Osteoblast (primary cell): ENCODE measurements at regions not wholly inside any gene's neighbourhood (a gene's known extent, or its start where the extent isn't known, plus 50 kb on each side); places are given as distances from the start of the nearest gene placed in this dataset.

Source experiments
- DNase-seq: peaks from one replicate; pipeline ENCODE4 v3.0.0; 2011; ENCODE audit warnings: low spot score, mixed read lengths; ENCODE audit not compliant: insufficient read length; ENCODE audit errors: missing footprints
- H2AFZ ChIP-seq: 2 replicates; pipeline ENCODE4 v1.6.0; 2011; ENCODE audit warnings: mild to moderate bottlenecking, low read length
- H3K27ac ChIP-seq: 2 replicates; pipeline ENCODE4 v1.5.1; 2011; ENCODE audit warnings: mild to moderate bottlenecking, low read depth, low read length, moderate library complexity
- H3K27me3 ChIP-seq: 2 replicates; pipeline ENCODE4 v1.6.0; 2012; ENCODE audit warnings: mild to moderate bottlenecking, control low read depth, inconsistent platforms, low read length, moderate library complexity; ENCODE audit not compliant: insufficient read depth
- H3K36me3 ChIP-seq: 2 replicates; pipeline ENCODE4 v1.5.1; 2011; ENCODE audit warnings: mild to moderate bottlenecking, low read length, control low read depth, moderate library complexity; ENCODE audit not compliant: insufficient read depth
- H3K4me1 ChIP-seq: 2 replicates; pipeline ENCODE4 v1.5.1; 2011; ENCODE audit warnings: mild to moderate bottlenecking, low read length, control low read depth, moderate library complexity; ENCODE audit not compliant: insufficient read depth
- H3K4me2 ChIP-seq: 2 replicates; pipeline ENCODE4 v1.6.0; 2011; ENCODE audit warnings: mild to moderate bottlenecking, low read length; ENCODE audit not compliant: insufficient read depth
- H3K4me3 ChIP-seq: fragments of 200-600 bp; sonication (generic); 3 replicates; pipeline ENCODE4 v1.5.1; 2012; ENCODE audit warnings: mild to moderate bottlenecking, low read length, inconsistent platforms; ENCODE audit not compliant: insufficient read depth
- H3K79me2 ChIP-seq: 2 replicates; pipeline ENCODE4 v1.6.0; 2012; ENCODE audit warnings: mild to moderate bottlenecking, low read length, control low read depth, inconsistent platforms; ENCODE audit not compliant: insufficient read depth
- H3K9me3 ChIP-seq: 2 replicates; pipeline ENCODE4 v1.5.1; 2011; ENCODE audit warnings: low read depth, low read length, control low read depth
- H4K20me1 ChIP-seq: 2 replicates; pipeline ENCODE4 v1.6.0; 2012; ENCODE audit warnings: mild to moderate bottlenecking, low read length, control low read depth; ENCODE audit not compliant: insufficient read depth
- TF ChIP-seq, protein P1 (sequence below): IDR thresholded peaks from 2 replicates; pipeline ENCODE4 v1.5.1; 2011; ENCODE audit warnings: mild to moderate bottlenecking, low read depth, low read length, moderate library complexity; ENCODE audit errors: extremely low read depth

DNA sequence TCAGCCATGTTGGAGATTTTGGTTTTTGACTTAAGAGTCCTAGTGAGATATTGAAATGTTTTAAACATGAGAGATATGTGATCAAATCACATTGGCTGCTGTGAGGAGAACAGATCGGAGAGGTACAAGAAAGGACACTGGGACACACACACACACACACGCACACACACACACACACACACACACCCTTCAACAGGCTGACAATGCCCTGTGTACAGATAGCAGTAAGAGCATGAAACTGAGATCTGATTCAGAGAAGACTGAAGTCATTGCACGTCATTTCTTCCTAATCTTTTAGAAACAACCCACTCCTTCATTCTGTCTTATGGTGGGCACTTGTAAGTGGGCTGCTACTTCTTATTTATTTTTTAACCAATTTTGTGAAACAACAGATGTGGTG is 200.5 kb upstream of the E2F8 start:
- Histone ChIP-seq H3K9me3 (no peaks in the 10 kb centered on the region), H3K4me3 (no peak overlapping the region), H2AFZ (no peak overlapping the region), H4K20me1 (peaks cover 3% of the 10 kb centered on the region), H3K27ac (no peak overlapping the region), H3K27me3 (no peaks in the 10 kb centered on the region), H3K79me2 (no peaks in the 10 kb centered on the region), H3K4me1 (peaks cover 34% of the 10 kb centered on the region), H3K36me3 (no peaks in the 10 kb centered on the region), H3K4me2 (no peak overlapping the region)
- TF ChIP-seq, protein P1, sequence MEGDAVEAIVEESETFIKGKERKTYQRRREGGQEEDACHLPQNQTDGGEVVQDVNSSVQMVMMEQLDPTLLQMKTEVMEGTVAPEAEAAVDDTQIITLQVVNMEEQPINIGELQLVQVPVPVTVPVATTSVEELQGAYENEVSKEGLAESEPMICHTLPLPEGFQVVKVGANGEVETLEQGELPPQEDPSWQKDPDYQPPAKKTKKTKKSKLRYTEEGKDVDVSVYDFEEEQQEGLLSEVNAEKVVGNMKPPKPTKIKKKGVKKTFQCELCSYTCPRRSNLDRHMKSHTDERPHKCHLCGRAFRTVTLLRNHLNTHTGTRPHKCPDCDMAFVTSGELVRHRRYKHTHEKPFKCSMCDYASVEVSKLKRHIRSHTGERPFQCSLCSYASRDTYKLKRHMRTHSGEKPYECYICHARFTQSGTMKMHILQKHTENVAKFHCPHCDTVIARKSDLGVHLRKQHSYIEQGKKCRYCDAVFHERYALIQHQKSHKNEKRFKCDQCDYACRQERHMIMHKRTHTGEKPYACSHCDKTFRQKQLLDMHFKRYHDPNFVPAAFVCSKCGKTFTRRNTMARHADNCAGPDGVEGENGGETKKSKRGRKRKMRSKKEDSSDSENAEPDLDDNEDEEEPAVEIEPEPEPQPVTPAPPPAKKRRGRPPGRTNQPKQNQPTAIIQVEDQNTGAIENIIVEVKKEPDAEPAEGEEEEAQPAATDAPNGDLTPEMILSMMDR: no peak
- DNase-seq: no peak

- Histone ChIP-seq H4K20me1 (peaks cover 3% of the 10 kb centered on the region), H2AFZ (no peak overlapping the region), H3K79me2 (no peaks in the 10 kb centered on the region), H3K4me1 (peaks cover 46% of the 10 kb centered on the region), H3K4me3 (no peak overlapping the region), H3K4me2 (peak overlapping the region; percentile 58), H3K27ac (no peak overlapping the region), H3K36me3 (no peaks in the 10 kb centered on the region), H3K9me3 (no peaks in the 10 kb centered on the region), H3K27me3 (no peaks in the 10 kb centered on the region)
- DNase-seq: peak; percentile 86
- TF ChIP-seq, protein P1: no peak
Measured at GRCh38 chr11:19437760-19438159, 197.0 kb upstream of the E2F8 start.

GRCh38 chr11:19436932-19437331 is 196.2 kb upstream of the E2F8 start:
- Histone ChIP-seq H3K4me2 (no peak overlapping the region), H3K27me3 (no peaks in the 10 kb centered on the region), H3K27ac (no peak overlapping the region), H3K36me3 (no peaks in the 10 kb centered on the region), H3K9me3 (no peaks in the 10 kb centered on the region), H2AFZ (no peak overlapping the region), H3K4me3 (no peak overlapping the region), H4K20me1 (no peaks in the 10 kb centered on the region), H3K79me2 (no peaks in the 10 kb centered on the region), H3K4me1 (peaks cover 46% of the 10 kb centered on the region)
- no peak for DNase-seq
- TF ChIP-seq, protein P1: no peak

GRCh38 chr11:19435306-19435989 is 194.7 kb upstream of the E2F8 start:
- Histone ChIP-seq H3K4me3 (no peak overlapping the region), H3K79me2 (no peaks in the 10 kb centered on the region), H3K27ac (no peak overlapping the region), H3K9me3 (no peaks in the 10 kb centered on the region), H4K20me1 (no peaks in the 10 kb centered on the region), H3K4me2 (no peak overlapping the region), H3K27me3 (no peaks in the 10 kb centered on the region), H2AFZ (no peak overlapping the region), H3K4me1 (peaks cover 49% of the 10 kb centered on the region), H3K36me3 (no peaks in the 10 kb centered on the region)
- no peak for DNase-seq
- TF ChIP-seq, protein P1: no peak
